CD14-positive monocyte (primary cell): ENCODE measurements at regions not wholly inside any gene's neighbourhood (a gene's known extent, or its start where the extent isn't known, plus 50 kb on each side); places are given as distances from the start of the nearest gene placed in this dataset.

Experiments used
- DNase-seq, 3 donors: peaks; one replicate each; pipeline ENCODE4 v3.0.0-alpha.2; 2011 to 2022
- H2AFZ ChIP-seq: 2 replicates; pipeline ENCODE4 v1.6.0; 2012; ENCODE audit warnings: mild to moderate bottlenecking, low read depth, low read length, inconsistent platforms; ENCODE audit not compliant: insufficient read depth, poor library complexity, severe bottlenecking
- H3K27ac ChIP-seq, 2 donors: 1 replicate in 1 of 2; 2 replicates in 1 of 2; pipeline ENCODE4 v1.5.1; 2012 to 2013; ENCODE audit warnings: low read length in 2 of 2, control low read depth in 1 of 2, inconsistent platforms in 1 of 2, low read depth in 1 of 2, mild to moderate bottlenecking in 1 of 2
- H3K27me3 ChIP-seq, 2 donors: one replicate each; pipeline versions ENCODE4 v1.6.0 to v1.6.1; 2011 to 2013; ENCODE audit warnings: low read length in 2 of 2; ENCODE audit not compliant: control insufficient read depth in 2 of 2, insufficient read depth in 2 of 2
- H3K36me3 ChIP-seq, 2 donors: replicated peaks in 1 of 2; 1 replicate in 1 of 2; 2 replicates in 1 of 2; pipeline versions ENCODE4 v1.5.1 to v1.6.1; 2012 to 2013; ENCODE audit warnings: low read length in 2 of 2, control low read depth in 1 of 2, inconsistent platforms in 1 of 2, mild to moderate bottlenecking in 1 of 2; ENCODE audit not compliant: insufficient read depth in 2 of 2, control insufficient read depth in 1 of 2
- H3K4me1 ChIP-seq, 2 donors: 1 replicate in 1 of 2; 2 replicates in 1 of 2; pipeline versions ENCODE4 v1.5.1 to v1.6.1; 2012 to 2013; ENCODE audit warnings: low read length in 2 of 2, control low read depth in 1 of 2, inconsistent platforms in 1 of 2, mild to moderate bottlenecking in 1 of 2, moderate library complexity in 1 of 2; ENCODE audit not compliant: insufficient read depth in 2 of 2, control insufficient read depth in 1 of 2
- H3K4me2 ChIP-seq: replicated peaks from 2 replicates; pipeline ENCODE3; 2012; ENCODE audit warnings: low read length, moderate library complexity, mild to moderate bottlenecking; ENCODE audit not compliant: poor library complexity, severe bottlenecking; ENCODE audit errors: extremely low read depth
- H3K4me3 ChIP-seq, 3 experiments: fragments of 200-600 bp in 1 of 3; sonication (generic) in 1 of 3; replicated peaks in 1 of 3; 1 replicate in 2 of 3; 2 replicates in 1 of 3; pipeline ENCODE4 v1.5.1; 2011 to 2013; ENCODE audit warnings: low read length in 3 of 3, mild to moderate bottlenecking in 3 of 3, control low read depth in 2 of 3, low read depth in 2 of 3, inconsistent platforms in 1 of 3, moderate library complexity in 1 of 3
- H3K79me2 ChIP-seq: 2 replicates; pipeline ENCODE4 v1.6.0; 2012; ENCODE audit warnings: mild to moderate bottlenecking, control low read depth, inconsistent platforms, low read length, moderate library complexity; ENCODE audit not compliant: insufficient read depth
- H3K9ac ChIP-seq: 2 replicates; pipeline ENCODE4 v1.6.0; 2017; ENCODE audit warnings: low read length, mild to moderate bottlenecking; ENCODE audit not compliant: insufficient read depth, poor library complexity, severe bottlenecking
- H3K9me3 ChIP-seq, 2 donors: replicated peaks in 1 of 2; 1 replicate in 1 of 2; 2 replicates in 1 of 2; pipeline versions ENCODE4 v1.5.1 to v1.6.1; 2012 to 2013; ENCODE audit warnings: low read length in 2 of 2, control low read depth in 1 of 2; ENCODE audit not compliant: control insufficient read depth in 1 of 2, insufficient read depth in 1 of 2
- H4K20me1 ChIP-seq: 2 replicates; pipeline ENCODE4 v1.6.0; 2012; ENCODE audit warnings: mild to moderate bottlenecking, low read length, control low read depth, moderate library complexity; ENCODE audit not compliant: insufficient read depth
- H3K27ac Mint-ChIP-seq, 7 donors: one replicate each; pipeline ENCODE4 v1.8.0; 2020; ENCODE audit warnings: mild to moderate bottlenecking in 7 of 7, mixed read lengths in 7 of 7, moderate library complexity in 6 of 7, inconsistent platforms in 2 of 7
- H3K27me3 Mint-ChIP-seq, 3 donors: one replicate each; pipeline ENCODE4 v1.8.0; 2021 to 2022; ENCODE audit warnings: low read depth in 3 of 3, mild to moderate bottlenecking in 3 of 3, mixed read lengths in 3 of 3, moderate library complexity in 3 of 3, inconsistent platforms in 1 of 3
- H3K36me3 Mint-ChIP-seq, 2 donors: one replicate each; pipeline ENCODE4 v1.8.0; 2020; ENCODE audit warnings: mixed read lengths in 2 of 2, inconsistent platforms in 1 of 2, mild to moderate bottlenecking in 1 of 2
- H3K4me1 Mint-ChIP-seq: one replicate; pipeline ENCODE4 v1.8.0; 2020; ENCODE audit warnings: mild to moderate bottlenecking, mixed read lengths
- H3K4me3 Mint-ChIP-seq, 2 donors: one replicate each; pipeline ENCODE4 v1.8.0; 2020; ENCODE audit warnings: mild to moderate bottlenecking in 2 of 2, mixed read lengths in 2 of 2, moderate library complexity in 1 of 2
- H3K9me3 Mint-ChIP-seq, 7 donors: one replicate each; pipeline ENCODE4 v1.8.0; 2020 to 2022; ENCODE audit warnings: mixed read lengths in 7 of 7, mild to moderate bottlenecking in 6 of 7, moderate library complexity in 6 of 7, inconsistent platforms in 2 of 7
- CTCF ChIP-seq: fragments of 200-600 bp; IDR thresholded peaks from one replicate; pipeline ENCODE4 v1.8.0; 2022; ENCODE audit warnings: antibody characterized with exemption, mild to moderate bottlenecking
- WGBS: methylation state at CpG from one replicate; pipeline ENCODE4 v1.1.5; 2013; ENCODE audit warnings: missing lambda C conversion rate; ENCODE audit not compliant: insufficient coverage; 5-methylcytosine and 5-hydroxymethylcytosine counted together
- intact Hi-C, 2 donors: fragments of 100-400 bp; cut with micrococcal nuclease; formaldehyde crosslinking; loops; one replicate each; pipeline versions ENCODE4 v1.15.0 to v1.15.1; 2023

GRCh38 chr4:123924536-123924935 lies 527.9 kb downstream of the SPRY1 start:
- 68% methylated on average over 2 of the region's 3 CpGs for WGBS
- Histone ChIP-seq H3K9me3 (no peaks in the 10 kb centered on the region), H3K36me3 (no peaks in the 10 kb centered on the region), H2AFZ (no peak overlapping the region), H3K27me3 (no peaks in the 10 kb centered on the region), H3K27ac (no peak overlapping the region), H3K4me3 (no peak overlapping the region), H3K9ac (no peak overlapping the region), H3K4me2 (no peak overlapping the region), H4K20me1 (no peaks in the 10 kb centered on the region), H3K4me1 (no peaks in the 10 kb centered on the region), H3K79me2 (no peaks in the 10 kb centered on the region)
- intact Hi-C loops: no loop called here
- Mint-ChIP-seq H3K4me1 (no peaks in the 10 kb centered on the region), H3K9me3 (no peaks in the 10 kb centered on the region), H3K27me3 (no peaks in the 10 kb centered on the region), H3K36me3 (no peaks in the 10 kb centered on the region), H3K4me3 (no peak overlapping the region), H3K27ac (no peak overlapping the region)
- no peak for TF ChIP-seq CTCF
- no peak for DNase-seq

GRCh38 chr4:123929565-123929964 lies 533.0 kb downstream of the SPRY1 start:
- H2AFZ ChIP-seq: no peak overlapping the region
- H3K4me3 Mint-ChIP-seq: no peak overlapping the region
- no CpG with 5 or more reads among the region's 1 CpG for WGBS

More at GRCh38 chr4:123929565-123929964, 533.0 kb downstream of the SPRY1 start:
- Histone ChIP-seq H3K27ac (no peak overlapping the region), H4K20me1 (no peaks in the 10 kb centered on the region), H3K27me3 (no peaks in the 10 kb centered on the region), H3K4me3 (no peak overlapping the region), H3K9ac (no peak overlapping the region), H3K36me3 (no peaks in the 10 kb centered on the region), H3K9me3 (no peaks in the 10 kb centered on the region), H3K4me2 (no peak overlapping the region), H3K4me1 (no peaks in the 10 kb centered on the region), H3K79me2 (no peaks in the 10 kb centered on the region)
- intact Hi-C loops: no loop called here
- Mint-ChIP-seq H3K27me3 (no peaks in the 10 kb centered on the region), H3K27ac (no peak overlapping the region), H3K4me1 (no peaks in the 10 kb centered on the region), H3K36me3 (no peaks in the 10 kb centered on the region), H3K9me3 (peaks cover 0 to 2% (median 0%) of the 10 kb centered on the region in 7 donors)
- TF ChIP-seq CTCF: no peak
- DNase-seq: no peak
